ENCODE measurements at regions not wholly inside any gene's neighbourhood (a gene's known extent, or its start where the extent isn't known, plus 50 kb on each side); places are given as distances from the start of the nearest gene placed in this dataset.

GRCh38 chr2:217614498-217614897 lies 388.3 kb downstream of the TNS1 start:
- TF ChIP-seq, protein P1, sequence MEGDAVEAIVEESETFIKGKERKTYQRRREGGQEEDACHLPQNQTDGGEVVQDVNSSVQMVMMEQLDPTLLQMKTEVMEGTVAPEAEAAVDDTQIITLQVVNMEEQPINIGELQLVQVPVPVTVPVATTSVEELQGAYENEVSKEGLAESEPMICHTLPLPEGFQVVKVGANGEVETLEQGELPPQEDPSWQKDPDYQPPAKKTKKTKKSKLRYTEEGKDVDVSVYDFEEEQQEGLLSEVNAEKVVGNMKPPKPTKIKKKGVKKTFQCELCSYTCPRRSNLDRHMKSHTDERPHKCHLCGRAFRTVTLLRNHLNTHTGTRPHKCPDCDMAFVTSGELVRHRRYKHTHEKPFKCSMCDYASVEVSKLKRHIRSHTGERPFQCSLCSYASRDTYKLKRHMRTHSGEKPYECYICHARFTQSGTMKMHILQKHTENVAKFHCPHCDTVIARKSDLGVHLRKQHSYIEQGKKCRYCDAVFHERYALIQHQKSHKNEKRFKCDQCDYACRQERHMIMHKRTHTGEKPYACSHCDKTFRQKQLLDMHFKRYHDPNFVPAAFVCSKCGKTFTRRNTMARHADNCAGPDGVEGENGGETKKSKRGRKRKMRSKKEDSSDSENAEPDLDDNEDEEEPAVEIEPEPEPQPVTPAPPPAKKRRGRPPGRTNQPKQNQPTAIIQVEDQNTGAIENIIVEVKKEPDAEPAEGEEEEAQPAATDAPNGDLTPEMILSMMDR (optimal IDR thresholded peaks at IDR 0.05 in 1 of 3, IDR thresholded peaks at IDR 0.05 in 1 of 3, conservative IDR thresholded peaks at IDR 0.05 in 1 of 3; ENCODE audit: extremely low read depth in 1 of 3, insufficient read depth in 2 of 3, low read length in 3 of 3): no peak
- TF ChIP-seq EZH2 (IDR thresholded peaks at IDR 0.05; ENCODE audit: low read length): no peak

Data from keratinocyte (primary cell).